SH-SY5Y (cell line): ENCODE measurements at regions not wholly inside any gene's neighbourhood (a gene's known extent, or its start where the extent isn't known, plus 50 kb on each side); places are given as distances from the start of the nearest gene placed in this dataset.

Source experiments
- GATA2 ChIP-seq: IDR thresholded peaks from 2 replicates; pipeline ENCODE4 v1.6.1; 2011; ENCODE audit warnings: mild to moderate bottlenecking, low read depth, low read length
- GATA3 ChIP-seq: IDR thresholded peaks from 2 replicates; pipeline ENCODE4 v1.6.1; 2011; ENCODE audit warnings: low read depth, mild to moderate bottlenecking, low read length, moderate library complexity

DNA sequence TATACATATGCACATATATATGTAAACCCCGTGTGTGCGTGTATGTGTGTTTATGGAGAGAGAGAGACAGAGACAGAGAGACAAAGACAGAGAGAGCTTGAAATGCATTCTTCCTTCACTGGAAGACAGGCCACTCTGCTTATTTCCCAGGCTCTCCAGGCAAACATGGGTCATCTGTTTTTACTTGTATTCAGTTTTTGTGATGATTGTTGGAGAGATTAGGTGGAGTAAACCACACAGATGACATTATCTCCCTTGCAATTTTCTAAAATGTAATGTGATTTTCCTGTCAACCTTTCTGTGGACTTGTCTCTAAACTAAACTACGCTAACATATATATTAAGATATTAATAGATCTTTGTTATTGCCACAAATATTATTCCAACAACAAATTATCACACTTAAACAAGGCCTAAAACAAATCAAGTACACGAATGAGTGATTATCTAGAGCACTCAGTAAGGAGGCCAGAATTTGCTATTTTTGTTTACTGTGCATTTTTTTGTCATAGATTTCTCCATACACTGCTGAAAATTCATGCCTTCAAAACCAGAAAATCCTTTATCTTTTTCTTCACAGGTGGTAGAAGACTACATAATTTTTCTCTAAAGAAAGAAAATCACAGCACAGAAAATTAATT, 251.8 kb upstream of the SLIT2 start:
- TF ChIP-seq GATA3, result peak; percentile 93
- peak; percentile 91 for TF ChIP-seq GATA2

DNA sequence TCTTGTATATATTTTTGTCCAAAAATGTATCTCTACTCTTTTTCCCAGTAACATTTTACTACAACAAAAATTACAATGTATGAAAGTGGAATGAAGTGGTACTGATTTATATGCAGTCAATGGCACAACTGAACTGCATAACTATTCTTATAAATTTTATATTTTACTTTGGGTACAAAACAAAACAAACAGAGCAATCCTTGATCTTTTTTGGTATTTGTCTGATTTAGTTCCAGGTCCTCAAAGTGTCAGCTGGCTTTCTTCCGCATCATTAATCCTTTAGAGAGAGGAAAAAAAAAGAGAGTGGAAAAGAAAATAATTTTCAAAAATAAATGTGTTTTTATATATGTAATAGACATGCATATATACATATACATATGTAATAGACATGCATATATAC, 252.4 kb upstream of the SLIT2 start:
- TF ChIP-seq GATA3 (no peak), GATA2 (no peak)

DNA sequence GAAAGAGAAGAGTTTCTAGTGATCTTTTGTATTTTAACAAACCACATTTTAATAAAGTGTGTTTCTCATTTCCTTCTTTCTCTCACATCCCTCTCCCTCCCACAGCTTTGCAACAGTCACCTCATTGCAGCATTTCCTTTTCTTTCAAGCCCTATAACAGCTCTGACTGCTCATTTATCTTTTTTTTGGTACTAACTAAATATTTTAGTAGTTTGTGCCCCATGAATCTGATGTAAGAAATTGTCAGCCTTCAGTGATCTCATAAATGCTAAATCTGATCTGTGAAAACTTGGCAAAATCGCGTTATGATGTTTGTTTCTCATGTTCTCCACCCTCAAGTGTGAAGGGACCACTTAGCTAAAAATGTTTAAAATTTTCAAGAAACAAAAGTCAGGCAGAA, 258.5 kb upstream of the SLIT2 start:
- TF ChIP-seq GATA3 (no peak), GATA2 (no peak)

DNA sequence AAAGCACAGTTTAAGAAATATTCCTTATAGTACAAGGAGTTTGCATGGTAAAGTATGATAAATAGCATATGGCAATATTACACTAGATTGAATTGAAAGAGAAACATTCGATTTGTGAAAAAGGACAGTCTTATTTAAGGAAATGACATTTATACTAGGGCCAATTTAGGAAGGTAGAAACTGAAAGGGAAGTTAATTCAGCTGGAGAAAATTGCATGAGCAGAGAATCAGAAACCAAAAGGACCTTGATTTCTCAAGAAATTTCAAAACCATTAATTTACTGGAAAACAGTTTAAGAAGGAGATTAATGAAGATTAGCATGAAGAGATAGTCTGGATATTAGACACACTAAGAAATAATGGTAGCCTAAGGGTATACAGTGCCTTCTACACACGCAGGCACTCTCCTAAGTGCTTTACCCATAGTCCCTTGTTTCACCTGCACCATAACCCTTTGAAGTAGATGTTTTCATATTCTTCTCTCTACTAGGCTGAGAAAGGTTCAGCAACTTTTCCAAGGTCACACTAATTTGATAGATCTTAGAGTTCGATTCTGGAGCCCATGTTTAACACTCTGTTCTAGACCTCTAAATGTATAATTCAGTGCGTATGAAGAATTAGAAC, 259.1 kb upstream of the SLIT2 start:
- TF ChIP-seq GATA2 (no peak), GATA3 (no peak)

DNA sequence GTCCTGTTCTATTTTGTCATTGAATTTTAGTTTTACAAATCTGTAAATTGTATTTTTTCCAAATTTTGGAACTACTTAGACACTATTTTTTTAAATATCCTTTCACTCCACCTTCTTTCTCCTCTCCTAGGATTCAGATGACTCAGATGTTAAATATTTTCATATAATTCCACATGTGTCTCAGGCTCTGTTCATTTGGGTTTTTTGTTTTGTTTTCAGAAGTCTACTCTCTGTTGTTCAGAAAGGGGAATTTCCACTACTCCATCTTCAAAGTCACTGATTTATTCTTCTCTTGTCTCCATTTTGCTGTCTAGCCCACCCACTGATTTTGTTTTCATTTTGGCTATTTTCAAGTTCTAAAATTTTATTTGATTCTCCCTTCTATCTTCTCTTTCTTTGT, 264.0 kb upstream of the SLIT2 start:
- TF ChIP-seq GATA3 (no peak), GATA2 (no peak)

DNA sequence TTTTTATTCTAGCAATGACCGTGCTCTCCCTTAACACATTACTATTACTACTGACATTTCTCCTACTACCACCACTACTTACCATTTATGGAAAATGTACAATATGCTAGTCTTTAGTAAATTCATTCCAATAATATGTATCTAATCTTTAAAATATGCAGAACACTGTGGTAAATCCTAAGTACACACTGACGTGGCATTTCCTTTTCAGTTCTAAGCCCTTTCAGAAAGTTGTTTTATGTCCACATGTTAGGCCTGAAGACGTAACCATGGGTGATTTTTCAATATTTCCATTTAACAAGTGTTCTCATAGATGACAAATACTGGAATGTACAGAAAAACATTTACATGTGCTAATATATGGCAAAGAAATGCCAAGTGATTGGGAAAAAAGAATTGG, 268.6 kb upstream of the SLIT2 start:
- TF ChIP-seq GATA3, result no peak

DNA sequence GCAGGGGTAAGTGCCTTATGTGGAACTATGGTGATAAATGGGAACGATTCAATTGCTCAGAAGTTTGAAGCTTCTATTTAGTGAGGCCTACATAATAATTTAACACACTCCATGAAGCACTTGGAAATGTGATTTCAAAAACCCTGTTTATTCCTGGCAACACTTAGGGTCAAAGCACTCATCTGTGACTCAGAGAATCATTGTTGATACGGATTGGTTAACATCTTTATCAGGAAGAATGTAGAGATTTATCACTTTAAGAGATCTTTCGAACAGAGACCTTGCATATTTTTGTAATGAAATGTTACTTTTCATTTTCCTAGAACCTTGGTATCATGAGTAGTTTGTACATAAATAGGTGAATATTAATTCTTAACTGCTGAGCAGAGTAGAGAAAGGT, 269.1 kb upstream of the SLIT2 start:
- no peak for TF ChIP-seq GATA2
- TF ChIP-seq GATA3, result no peak

DNA sequence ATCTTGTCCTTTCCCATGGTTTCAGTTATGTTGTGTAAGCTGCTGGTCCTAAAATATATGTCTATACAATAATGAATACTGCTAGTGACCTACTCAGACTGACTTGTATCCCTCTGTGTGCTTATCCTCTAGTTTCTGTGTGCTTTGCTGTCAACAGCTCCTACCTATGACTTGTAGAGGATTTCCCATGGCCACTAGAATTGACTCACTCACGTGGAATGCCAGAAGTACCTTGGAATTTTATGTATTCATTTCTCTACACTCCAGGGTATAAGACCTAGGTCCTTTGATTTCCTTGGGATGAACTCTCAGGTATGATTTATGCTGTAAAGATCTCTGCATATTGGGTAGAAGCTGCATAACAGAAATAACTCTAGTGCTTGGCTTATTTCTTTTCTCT, 279.9 kb upstream of the SLIT2 start:
- no peak for TF ChIP-seq GATA3
- TF ChIP-seq GATA2, result no peak

DNA sequence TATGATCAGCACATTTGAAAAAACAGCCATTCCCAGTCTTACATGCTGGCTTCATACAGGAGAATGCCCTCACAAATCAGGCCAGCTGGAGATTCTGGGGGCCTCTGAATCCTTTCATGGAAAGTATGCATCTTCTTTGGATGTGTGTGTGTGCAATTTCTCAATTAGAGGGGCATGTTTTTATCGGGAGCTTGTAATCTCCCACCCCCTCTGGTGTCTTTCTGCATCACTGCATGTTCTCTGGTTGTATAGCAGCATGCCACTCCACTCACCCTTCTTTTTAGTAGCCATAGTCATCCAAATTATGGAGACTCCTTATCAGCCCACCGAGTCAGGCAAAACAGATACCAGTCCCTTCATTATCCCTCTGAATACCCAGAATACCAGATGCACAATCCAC, 282.2 kb upstream of the SLIT2 start:
- TF ChIP-seq GATA3 (no peak), GATA2 (no peak)

DNA sequence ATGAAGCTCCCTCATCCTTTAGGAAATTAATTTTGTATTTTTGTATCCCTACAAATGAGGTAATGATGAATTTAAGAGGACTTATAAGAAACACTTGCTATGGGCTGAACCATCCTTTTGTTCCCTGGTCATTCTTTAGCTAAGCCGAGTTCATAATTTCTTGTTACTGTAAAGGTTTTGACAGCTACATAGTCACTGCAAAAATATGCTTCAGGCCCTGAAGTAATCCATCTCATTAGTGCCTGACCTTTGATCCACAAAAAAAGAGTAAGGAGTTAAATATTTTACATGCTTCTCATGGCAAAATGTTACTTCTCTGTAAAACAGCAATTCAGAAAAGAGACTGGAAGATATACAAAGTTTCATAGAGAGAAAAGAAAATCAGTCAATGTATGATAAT, 290.6 kb upstream of the SLIT2 start:
- no peak for TF ChIP-seq GATA2
- TF ChIP-seq GATA3, result no peak

DNA sequence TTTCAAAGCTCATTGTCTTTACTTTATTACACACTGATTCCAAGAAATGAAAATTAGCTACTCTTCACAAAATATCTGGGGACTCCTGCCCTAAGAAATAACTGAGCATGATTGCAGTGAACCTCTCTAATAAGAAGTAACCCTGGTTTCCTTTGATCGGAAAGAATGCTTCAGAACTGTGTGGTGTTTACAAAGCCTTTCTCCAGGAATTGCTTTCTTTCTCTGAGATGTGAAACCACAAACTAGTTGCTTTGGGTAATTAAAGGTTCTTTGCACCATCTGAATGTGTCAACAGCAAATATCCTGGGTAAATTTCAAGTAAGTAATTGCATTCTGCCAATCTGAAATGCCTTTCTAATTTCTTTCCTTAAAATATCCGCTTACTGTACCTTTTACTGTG, 292.9 kb upstream of the SLIT2 start:
- TF ChIP-seq GATA2, result no peak
- no peak for TF ChIP-seq GATA3

DNA sequence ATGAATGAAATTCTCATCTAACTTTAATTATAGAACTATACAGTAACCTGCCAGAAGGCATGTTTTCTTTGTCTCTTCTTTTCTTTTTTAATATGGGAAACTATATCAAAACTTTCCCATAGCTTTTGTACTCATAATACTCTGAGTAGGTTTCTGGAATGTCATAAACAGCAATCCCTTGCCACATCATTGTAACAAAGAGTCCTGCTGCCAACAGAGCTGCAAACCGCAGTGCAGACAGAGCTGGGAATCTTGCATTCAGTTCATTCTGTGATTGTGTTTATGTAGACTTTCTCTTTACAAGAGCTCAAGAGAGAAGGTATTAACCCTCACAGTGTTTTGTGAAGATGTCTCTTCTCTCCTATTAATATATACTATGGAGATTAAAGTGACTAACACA, 304.4 kb upstream of the SLIT2 start:
- no peak for TF ChIP-seq GATA2

DNA sequence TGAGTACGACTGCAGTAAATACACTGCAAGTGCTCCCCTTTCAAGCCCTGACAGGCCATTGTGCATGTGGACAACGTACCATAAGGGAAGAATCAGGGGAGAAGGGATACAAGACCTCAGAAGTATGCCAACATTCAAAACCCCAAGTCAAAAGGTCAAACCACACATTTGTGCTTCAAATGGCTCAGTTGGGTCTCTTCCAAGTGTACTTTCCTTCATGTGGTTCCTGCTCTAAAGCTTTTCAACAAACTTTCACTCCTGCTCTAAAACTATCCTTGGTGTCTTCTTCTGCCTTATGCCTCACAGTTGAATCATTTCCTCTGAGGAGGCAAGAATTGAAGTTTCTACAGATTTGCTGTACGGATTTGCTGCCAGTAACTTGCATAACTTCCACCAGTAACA, 305.7 kb upstream of the SLIT2 start:
- TF ChIP-seq GATA3 (no peak), GATA2 (no peak)

DNA sequence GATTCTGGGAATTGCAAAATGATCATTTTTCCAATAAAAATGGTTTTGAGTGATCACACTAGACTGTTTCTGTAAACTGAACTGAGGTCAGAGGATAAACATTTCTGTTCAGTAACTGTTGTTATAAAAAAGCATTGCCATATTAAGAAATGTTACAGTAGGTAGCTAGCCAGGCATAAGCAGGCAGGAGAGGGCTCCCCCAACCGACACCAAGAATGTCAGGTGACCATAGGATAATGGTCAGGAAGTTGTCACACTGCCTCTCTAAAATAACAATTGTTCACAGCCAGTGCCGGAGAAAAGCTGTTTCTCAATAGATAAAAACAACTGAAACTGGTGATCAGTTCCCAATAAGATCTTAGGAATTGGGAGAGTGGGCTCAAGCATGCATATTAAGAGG, 306.2 kb upstream of the SLIT2 start:
- TF ChIP-seq GATA2 (no peak), GATA3 (no peak)

DNA sequence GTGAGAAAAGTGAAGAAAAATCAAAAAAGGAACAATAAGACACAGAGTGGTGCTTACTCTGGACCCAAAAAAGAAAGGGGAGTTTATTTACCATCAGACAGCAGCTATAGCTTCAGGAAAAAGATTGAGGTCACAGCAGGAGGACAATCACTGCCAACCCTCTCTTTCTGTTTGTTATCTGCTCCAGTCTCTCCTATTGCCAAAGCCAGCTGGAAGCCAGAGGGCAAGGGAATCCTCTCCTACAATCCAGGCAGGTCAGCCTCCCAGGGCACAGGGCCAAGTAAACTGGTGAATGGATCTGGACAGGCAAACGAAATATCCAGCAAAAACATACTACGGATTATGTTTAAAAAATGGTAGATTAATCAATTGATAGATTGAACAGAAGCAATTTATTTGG, 306.9 kb upstream of the SLIT2 start:
- TF ChIP-seq GATA3, result peak; percentile 56
- peak; percentile 91 for TF ChIP-seq GATA2

DNA sequence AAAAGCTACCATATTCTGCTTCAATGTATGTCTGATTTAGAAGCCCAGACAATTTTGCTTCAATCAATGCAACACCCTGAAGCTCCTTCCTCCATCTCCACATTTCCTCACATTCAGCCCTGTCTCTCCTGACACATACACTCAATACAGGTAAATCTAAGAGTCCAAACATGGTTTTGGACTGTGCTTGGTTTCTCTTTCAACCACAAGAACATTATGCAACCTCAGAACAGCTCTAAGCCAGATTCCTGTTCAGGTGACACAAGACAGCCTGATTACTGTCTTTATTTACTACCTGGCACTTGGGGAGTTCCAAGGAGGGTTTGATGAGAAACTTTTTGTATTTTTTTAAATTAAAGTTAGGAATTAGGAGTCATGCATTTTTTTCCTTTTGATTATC, 307.5 kb upstream of the SLIT2 start:
- TF ChIP-seq GATA2 (no peak), GATA3 (no peak)
